HG02885 (cell line): ENCODE measurements at regions not wholly inside any gene's neighbourhood (a gene's known extent, or its start where the extent isn't known, plus 50 kb on each side); places are given as distances from the start of the nearest gene placed in this dataset.
A peak's percentile ranks its signal among the peaks of the same experiment; 100 is the strongest.
"Not testable (repeated sequence)": the region's sequence is repeated elsewhere in the genome, so short reads cannot be mapped to it uniquely, and the experiment has no call there.

Experiments
- ATAC-seq: cut with Tn5 transposase; IDR thresholded peaks from one replicate; pipeline ENCODE4 v1.9.1; 2021; ENCODE audit warnings: mild to moderate bottlenecking; ENCODE audit not compliant: unreplicated experiment, poor library complexity

GRCh38 chr2:87498854-87499238 lies 249.0 kb upstream of the PLGLB2 start:
- ATAC-seq, result not testable (repeated sequence)

GRCh38 chr2:87499860-87500259 lies 248.0 kb upstream of the PLGLB2 start:
- ATAC-seq, result not testable (repeated sequence)

GRCh38 chr2:87500421-87500820 lies 247.5 kb upstream of the PLGLB2 start:
- ATAC-seq, result not testable (repeated sequence)

GRCh38 chr2:87500951-87501350 lies 246.9 kb upstream of the PLGLB2 start:
- ATAC-seq, result not testable (repeated sequence)

- ATAC-seq, result not testable (repeated sequence)
Measured at GRCh38 chr2:87502948-87503347, 244.9 kb upstream of the PLGLB2 start.

GRCh38 chr2:87505239-87505638 lies 242.6 kb upstream of the PLGLB2 start:
- ATAC-seq, result not testable (repeated sequence)

- ATAC-seq, result not testable (repeated sequence)
Measured at GRCh38 chr2:87505909-87506308, 242.0 kb upstream of the PLGLB2 start.

- ATAC-seq, result not testable (repeated sequence)
Measured at GRCh38 chr2:87507378-87508348, 240.2 kb upstream of the PLGLB2 start.

- ATAC-seq, result not testable (repeated sequence)
Measured at GRCh38 chr2:87511195-87511778, 236.6 kb upstream of the PLGLB2 start.

GRCh38 chr2:87512864-87513530 lies 234.9 kb upstream of the PLGLB2 start:
- ATAC-seq, result not testable (repeated sequence)

- ATAC-seq, result peak; percentile 60
Measured at GRCh38 chr2:87514034-87514433, 233.9 kb upstream of the PLGLB2 start.

GRCh38 chr2:87514515-87514914 lies 233.4 kb upstream of the PLGLB2 start:
- not testable (repeated sequence) for ATAC-seq

GRCh38 chr2:87515226-87515625 lies 232.7 kb upstream of the PLGLB2 start:
- not testable (repeated sequence) for ATAC-seq

GRCh38 chr2:87515875-87516274 lies 232.0 kb upstream of the PLGLB2 start:
- not testable (repeated sequence) for ATAC-seq

- not testable (repeated sequence) for ATAC-seq
Measured at GRCh38 chr2:87516369-87516967, 231.4 kb upstream of the PLGLB2 start.

- ATAC-seq, result not testable (repeated sequence)
Measured at GRCh38 chr2:87517438-87517837, 230.4 kb upstream of the PLGLB2 start.

- not testable (repeated sequence) for ATAC-seq
Measured at GRCh38 chr2:87518066-87518465, 229.8 kb upstream of the PLGLB2 start.

GRCh38 chr2:87518547-87518946 lies 229.3 kb upstream of the PLGLB2 start:
- ATAC-seq, result not testable (repeated sequence)

GRCh38 chr2:87519158-87520011 lies 228.5 kb upstream of the PLGLB2 start:
- ATAC-seq, result peak; percentile 39
